Endodermal cell (in vitro differentiated cells): ENCODE measurements at regions not wholly inside any gene's neighbourhood (a gene's known extent, or its start where the extent isn't known, plus 50 kb on each side); places are given as distances from the start of the nearest gene placed in this dataset.

Experiments
- DNase-seq: peaks from one replicate; pipeline ENCODE4 v3.0.0-alpha.2; 2017
- H3K27ac ChIP-seq: 2 replicates; pipeline ENCODE4 v1.5.1; 2013; ENCODE audit warnings: mild to moderate bottlenecking, low read depth, low read length, moderate library complexity
- H3K27me3 ChIP-seq: 2 replicates; pipeline ENCODE4 v1.6.1; 2013; ENCODE audit warnings: mild to moderate bottlenecking, low read length, moderate library complexity; ENCODE audit not compliant: insufficient read depth, control insufficient read depth, poor library complexity, severe bottlenecking
- H3K36me3 ChIP-seq: 2 replicates; pipeline ENCODE4 v1.7.0; 2013; ENCODE audit warnings: mild to moderate bottlenecking, low read length, moderate library complexity; ENCODE audit not compliant: control insufficient read depth, insufficient read depth
- H3K4me1 ChIP-seq: one replicate; pipeline ENCODE4 v1.7.0; 2013; ENCODE audit warnings: low read length; ENCODE audit not compliant: control insufficient read depth, insufficient read depth
- H3K4me3 ChIP-seq: 2 replicates; pipeline ENCODE4 v1.5.1; 2013; ENCODE audit warnings: mild to moderate bottlenecking, low read length, moderate library complexity
- H3K9ac ChIP-seq: 2 replicates; pipeline ENCODE4 v1.6.1; 2013; ENCODE audit warnings: mild to moderate bottlenecking, low read length, moderate library complexity; ENCODE audit not compliant: poor library complexity, severe bottlenecking; ENCODE audit errors: extremely low read depth
- H3K9me3 ChIP-seq: 2 replicates; pipeline ENCODE4 v1.6.1; 2013; ENCODE audit warnings: mild to moderate bottlenecking, low read length, moderate library complexity; ENCODE audit not compliant: control insufficient read depth
- H3K27ac Mint-ChIP-seq: 2 replicates; pipeline ENCODE4 v1.8.0; 2020; ENCODE audit warnings: mixed read lengths
- H3K27me3 Mint-ChIP-seq: 2 replicates; pipeline ENCODE4 v1.8.0; 2021; ENCODE audit warnings: mild to moderate bottlenecking, mixed read lengths; ENCODE audit not compliant: insufficient read depth
- H3K36me3 Mint-ChIP-seq: 2 replicates; pipeline ENCODE4 v1.8.0; 2020; ENCODE audit warnings: low read depth, mixed read lengths
- H3K4me1 Mint-ChIP-seq: 2 replicates; pipeline ENCODE4 v1.8.0; 2020; ENCODE audit warnings: mixed read lengths
- H3K4me3 Mint-ChIP-seq: 2 replicates; pipeline ENCODE4 v1.8.0; 2020; ENCODE audit warnings: mild to moderate bottlenecking, moderate library complexity, mixed read lengths
- H3K9me3 Mint-ChIP-seq: 2 replicates; pipeline ENCODE4 v1.8.0; 2020; ENCODE audit warnings: mild to moderate bottlenecking, mixed read lengths
- CTCF ChIP-seq: fragments of 200-600 bp; sonication (generic); conservative IDR thresholded peaks from 2 replicates; pipeline ENCODE4 v1.5.0; 2021; ENCODE audit warnings: antibody characterized with exemption, mild to moderate bottlenecking
- WGBS, 2 experiments: methylation state at CpG; one replicate each; pipeline versions ENCODE4 v1.1.5 to v1.1.7; 2013; ENCODE audit warnings: missing lambda C conversion rate in 2 of 2, mixed read lengths in 1 of 2; ENCODE audit not compliant: insufficient coverage in 1 of 2, insufficient read length in 1 of 2; 5-methylcytosine and 5-hydroxymethylcytosine counted together

GRCh38 chr1:4307468-4307845 lies 347.0 kb upstream of the AJAP1 start:
- H3K4me3 Mint-ChIP-seq: no peak overlapping the region
- DNase-seq: no peak
- Histone ChIP-seq H3K4me3 (no peak overlapping the region), H3K9ac (no peak overlapping the region), H3K9me3 (peaks cover 4% of the 10 kb centered on the region), H3K4me1 (no peaks in the 10 kb centered on the region), H3K27ac (no peak overlapping the region), H3K27me3 (no peaks in the 10 kb centered on the region), H3K36me3 (no peaks in the 10 kb centered on the region)
- H3K4me1 Mint-ChIP-seq: no peaks in the 10 kb centered on the region
- TF ChIP-seq CTCF: no peak
- peaks cover 5% of the 10 kb centered on the region for H3K27me3 Mint-ChIP-seq
- H3K27ac Mint-ChIP-seq: no peak overlapping the region
- peaks cover 55% of the 10 kb centered on the region for H3K9me3 Mint-ChIP-seq
- 75 to 96% methylated on average over 2 of the region's 2 CpGs for WGBS, 2 experiments
- no peaks in the 10 kb centered on the region for H3K36me3 Mint-ChIP-seq

GRCh38 chr1:4307911-4308545 lies 346.4 kb upstream of the AJAP1 start:
- Histone ChIP-seq H3K9me3 (peaks cover 6% of the 10 kb centered on the region), H3K4me3 (no peak overlapping the region), H3K4me1 (no peaks in the 10 kb centered on the region), H3K9ac (no peak overlapping the region), H3K36me3 (no peaks in the 10 kb centered on the region), H3K27me3 (no peaks in the 10 kb centered on the region), H3K27ac (no peak overlapping the region)
- DNase-seq: peak; percentile 31
- Mint-ChIP-seq H3K4me1 (no peaks in the 10 kb centered on the region), H3K27ac (no peak overlapping the region), H3K9me3 (peaks cover 50% of the 10 kb centered on the region), H3K27me3 (peaks cover 5% of the 10 kb centered on the region), H3K36me3 (no peaks in the 10 kb centered on the region), H3K4me3 (no peak overlapping the region)
- no peak for TF ChIP-seq CTCF
- WGBS, 2 experiments: 83 to 90% methylated on average over 15 of the region's 15 CpGs

- Histone ChIP-seq H3K36me3 (no peaks in the 10 kb centered on the region), H3K4me3 (no peak overlapping the region), H3K27me3 (no peaks in the 10 kb centered on the region), H3K4me1 (no peaks in the 10 kb centered on the region), H3K9ac (no peak overlapping the region), H3K9me3 (peaks cover 14% of the 10 kb centered on the region), H3K27ac (no peak overlapping the region)
- Mint-ChIP-seq H3K4me3 (no peak overlapping the region), H3K9me3 (peaks cover 50% of the 10 kb centered on the region), H3K4me1 (no peaks in the 10 kb centered on the region), H3K27me3 (peaks cover 5% of the 10 kb centered on the region), H3K36me3 (no peaks in the 10 kb centered on the region), H3K27ac (no peak overlapping the region)
- 76 to 80% methylated on average over 2 to 9 of the region's 9 CpGs for WGBS, 2 experiments
- DNase-seq: peak; percentile 28
- no peak for TF ChIP-seq CTCF
Observed at GRCh38 chr1:4308806-4309205, 345.6 kb upstream of the AJAP1 start.
